ENCODE measurements at regions not wholly inside any gene's neighbourhood (a gene's known extent, or its start where the extent isn't known, plus 50 kb on each side); places are given as distances from the start of the nearest gene placed in this dataset.

DNA sequence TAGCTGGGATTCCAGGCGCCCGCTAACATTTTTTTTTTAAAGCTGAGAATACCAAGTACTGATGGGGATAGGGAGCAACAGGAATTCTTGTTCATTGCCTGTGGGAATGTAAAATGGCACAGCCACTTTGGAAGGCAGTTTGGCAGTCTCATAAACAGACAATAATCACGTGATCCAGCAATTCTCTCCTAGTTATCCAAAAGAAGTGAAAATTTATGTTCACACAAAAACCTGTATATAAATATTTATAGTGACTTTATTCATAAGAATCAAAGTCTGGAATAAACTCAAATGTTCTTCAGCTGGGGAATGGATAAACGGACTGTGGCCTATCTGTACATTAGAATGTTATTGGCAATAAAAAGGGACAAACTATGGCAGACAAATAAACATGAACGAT is 72.5 kb upstream of the NEO1 start:
- Histone ChIP-seq H2AFZ (ENCODE audit: low read depth, low read length) (no peak overlapping the region), H3K9me3 (ENCODE audit: insufficient read depth, low read length, severe bottlenecking) (no peaks in the 10 kb centered on the region), H3K27me3 (ENCODE audit: insufficient read depth, low read length, poor library complexity) (peaks cover 3% of the 10 kb centered on the region), H3K9ac (ENCODE audit: low read depth, low read length) (no peak overlapping the region), H3K4me1 (ENCODE audit: insufficient read depth, low read length) (no peaks in the 10 kb centered on the region), H3K79me2 (ENCODE audit: insufficient read depth, low read length) (no peaks in the 10 kb centered on the region), H3K4me2 (ENCODE audit: insufficient read depth, low read length) (no peak overlapping the region), H3K4me3 (ENCODE audit: low read depth in 1 of 2, low read length in 2 of 2) (no peak overlapping the region), H3K27ac (ENCODE audit: low read length) (no peak overlapping the region), H4K20me1 (ENCODE audit: insufficient read depth, low read length) (no peaks in the 10 kb centered on the region), H3K36me3 (ENCODE audit: insufficient read depth, low read length) (no peaks in the 10 kb centered on the region)
- DNase-seq (no peak), ATAC-seq (ENCODE audit: insufficient read depth, low read depth) (no peak)
- TF ChIP-seq, protein P1, sequence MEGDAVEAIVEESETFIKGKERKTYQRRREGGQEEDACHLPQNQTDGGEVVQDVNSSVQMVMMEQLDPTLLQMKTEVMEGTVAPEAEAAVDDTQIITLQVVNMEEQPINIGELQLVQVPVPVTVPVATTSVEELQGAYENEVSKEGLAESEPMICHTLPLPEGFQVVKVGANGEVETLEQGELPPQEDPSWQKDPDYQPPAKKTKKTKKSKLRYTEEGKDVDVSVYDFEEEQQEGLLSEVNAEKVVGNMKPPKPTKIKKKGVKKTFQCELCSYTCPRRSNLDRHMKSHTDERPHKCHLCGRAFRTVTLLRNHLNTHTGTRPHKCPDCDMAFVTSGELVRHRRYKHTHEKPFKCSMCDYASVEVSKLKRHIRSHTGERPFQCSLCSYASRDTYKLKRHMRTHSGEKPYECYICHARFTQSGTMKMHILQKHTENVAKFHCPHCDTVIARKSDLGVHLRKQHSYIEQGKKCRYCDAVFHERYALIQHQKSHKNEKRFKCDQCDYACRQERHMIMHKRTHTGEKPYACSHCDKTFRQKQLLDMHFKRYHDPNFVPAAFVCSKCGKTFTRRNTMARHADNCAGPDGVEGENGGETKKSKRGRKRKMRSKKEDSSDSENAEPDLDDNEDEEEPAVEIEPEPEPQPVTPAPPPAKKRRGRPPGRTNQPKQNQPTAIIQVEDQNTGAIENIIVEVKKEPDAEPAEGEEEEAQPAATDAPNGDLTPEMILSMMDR (IDR thresholded peaks at IDR 0.05; ENCODE audit: borderline replicate concordance, extremely low read depth, low read length, poor library complexity, severe bottlenecking), result no peak
- no peak for TF ChIP-seq EZH2 (IDR thresholded peaks at IDR 0.05; ENCODE audit: borderline replicate concordance, low read depth, low read length, severe bottlenecking)

GRCh38 chr15:72979308-72979707 is 73.0 kb upstream of the NEO1 start:
- no peak overlapping the region for H3K9ac ChIP-seq (ENCODE audit: low read depth, low read length)
- DNase-seq (no peak), ATAC-seq (ENCODE audit: insufficient read depth, low read depth) (no peak)
- H3K27ac ChIP-seq (ENCODE audit: low read length), result no peak overlapping the region
- H4K20me1 ChIP-seq (ENCODE audit: insufficient read depth, low read length), result no peaks in the 10 kb centered on the region
- no peak overlapping the region for H3K4me2 ChIP-seq (ENCODE audit: insufficient read depth, low read length)
- peaks cover 3% of the 10 kb centered on the region for H3K27me3 ChIP-seq (ENCODE audit: insufficient read depth, low read length, poor library complexity)
- H3K4me1 ChIP-seq (ENCODE audit: insufficient read depth, low read length), result no peaks in the 10 kb centered on the region
- H3K36me3 ChIP-seq (ENCODE audit: insufficient read depth, low read length), result no peaks in the 10 kb centered on the region
- TF ChIP-seq, protein P1 (IDR thresholded peaks at IDR 0.05; ENCODE audit: borderline replicate concordance, extremely low read depth, low read length, poor library complexity, severe bottlenecking), result no peak
- no peak for TF ChIP-seq EZH2 (IDR thresholded peaks at IDR 0.05; ENCODE audit: borderline replicate concordance, low read depth, low read length, severe bottlenecking)
- no peak overlapping the region for H2AFZ ChIP-seq (ENCODE audit: low read depth, low read length)
- no peaks in the 10 kb centered on the region for H3K9me3 ChIP-seq (ENCODE audit: insufficient read depth, low read length, severe bottlenecking)
- H3K4me3 ChIP-seq (ENCODE audit: low read depth in 1 of 2, low read length in 2 of 2), result no peak overlapping the region
- H3K79me2 ChIP-seq (ENCODE audit: insufficient read depth, low read length), result no peaks in the 10 kb centered on the region

DNA sequence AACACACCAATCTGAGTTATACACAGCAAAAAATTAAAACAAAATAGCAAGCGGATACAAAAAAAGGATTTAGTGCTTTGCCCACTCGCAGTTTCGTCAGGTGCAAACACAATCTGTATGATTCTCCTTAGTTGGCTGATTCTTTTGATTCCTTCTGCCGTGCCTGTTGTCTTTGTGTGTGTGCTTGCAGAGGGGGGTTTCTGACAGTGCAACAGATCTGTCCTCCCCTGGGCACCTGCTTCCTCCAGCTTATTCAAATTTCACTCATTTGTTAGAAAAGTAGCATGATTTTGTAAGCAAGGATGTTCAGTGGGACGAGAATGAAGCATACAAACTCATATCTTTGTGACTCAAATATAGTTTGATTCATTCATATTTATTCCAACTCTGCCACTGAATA is 74.0 kb upstream of the NEO1 start:
- Histone ChIP-seq H2AFZ (ENCODE audit: low read depth, low read length) (no peak overlapping the region), H3K4me2 (ENCODE audit: insufficient read depth, low read length) (no peak overlapping the region), H3K27ac (ENCODE audit: low read length) (no peak overlapping the region), H3K4me3 (ENCODE audit: low read depth in 1 of 2, low read length in 2 of 2) (no peak overlapping the region), H3K4me1 (ENCODE audit: insufficient read depth, low read length) (no peaks in the 10 kb centered on the region), H3K27me3 (ENCODE audit: insufficient read depth, low read length, poor library complexity) (peaks cover 3% of the 10 kb centered on the region), H3K9me3 (ENCODE audit: insufficient read depth, low read length, severe bottlenecking) (no peaks in the 10 kb centered on the region), H3K79me2 (ENCODE audit: insufficient read depth, low read length) (no peaks in the 10 kb centered on the region), H3K36me3 (ENCODE audit: insufficient read depth, low read length) (no peaks in the 10 kb centered on the region), H4K20me1 (ENCODE audit: insufficient read depth, low read length) (no peaks in the 10 kb centered on the region), H3K9ac (ENCODE audit: low read depth, low read length) (no peak overlapping the region)
- ATAC-seq (ENCODE audit: insufficient read depth, low read depth) (no peak), DNase-seq (no peak)
- TF ChIP-seq EZH2 (IDR thresholded peaks at IDR 0.05; ENCODE audit: borderline replicate concordance, low read depth, low read length, severe bottlenecking), result no peak
- TF ChIP-seq, protein P1 (IDR thresholded peaks at IDR 0.05; ENCODE audit: borderline replicate concordance, extremely low read depth, low read length, poor library complexity, severe bottlenecking), result no peak

DNA sequence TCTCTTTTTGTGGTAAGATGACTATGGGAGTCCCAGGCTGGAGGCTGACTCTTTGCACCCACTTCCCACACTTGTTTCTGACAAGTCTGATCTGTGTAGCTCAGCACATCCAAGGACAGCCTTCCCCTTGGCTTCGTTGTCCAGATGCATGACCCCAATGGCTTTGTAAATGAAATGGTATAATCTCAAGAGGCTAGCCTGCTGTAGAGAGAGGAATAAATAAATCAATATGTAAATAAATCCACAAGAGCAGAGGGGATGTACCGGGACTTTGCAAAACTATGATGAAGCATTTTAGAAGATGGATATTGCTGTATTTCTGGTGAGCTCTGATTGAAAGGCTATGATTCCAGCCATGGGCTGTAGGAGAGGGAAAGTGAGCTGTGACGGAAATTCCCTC is 79.9 kb upstream of the NEO1 start:
- TF ChIP-seq, protein P1 (IDR thresholded peaks at IDR 0.05; ENCODE audit: borderline replicate concordance, extremely low read depth, low read length, poor library complexity, severe bottlenecking), result no peak
- TF ChIP-seq EZH2 (IDR thresholded peaks at IDR 0.05; ENCODE audit: borderline replicate concordance, low read depth, low read length, severe bottlenecking), result no peak
- no peak for DNase-seq
- no peak overlapping the region for H2AFZ ChIP-seq (ENCODE audit: low read depth, low read length)
- no peak overlapping the region for H3K27ac ChIP-seq (ENCODE audit: low read length)
- H3K4me3 ChIP-seq (ENCODE audit: low read depth in 1 of 2, low read length in 2 of 2), result no peak overlapping the region
- peaks cover 10% of the 10 kb centered on the region for H3K27me3 ChIP-seq (ENCODE audit: insufficient read depth, low read length, poor library complexity)
- no peaks in the 10 kb centered on the region for H3K79me2 ChIP-seq (ENCODE audit: insufficient read depth, low read length)
- H3K4me1 ChIP-seq (ENCODE audit: insufficient read depth, low read length), result no peaks in the 10 kb centered on the region
- no peak overlapping the region for H3K4me2 ChIP-seq (ENCODE audit: insufficient read depth, low read length)
- H4K20me1 ChIP-seq (ENCODE audit: insufficient read depth, low read length), result no peaks in the 10 kb centered on the region
- H3K9ac ChIP-seq (ENCODE audit: low read depth, low read length), result no peak overlapping the region
- no peaks in the 10 kb centered on the region for H3K36me3 ChIP-seq (ENCODE audit: insufficient read depth, low read length)
- ATAC-seq (ENCODE audit: insufficient read depth, low read depth), result no peak
- H3K9me3 ChIP-seq (ENCODE audit: insufficient read depth, low read length, severe bottlenecking), result no peaks in the 10 kb centered on the region
